ENCODE measurements at regions not wholly inside any gene's neighbourhood (a gene's known extent, or its start where the extent isn't known, plus 50 kb on each side); places are given as distances from the start of the nearest gene placed in this dataset.
"Not testable (repeated sequence)": the region's sequence is repeated elsewhere in the genome, so short reads cannot be mapped to it uniquely, and the experiment has no call there.

- Histone ChIP-seq H3K36me3 (ENCODE audit: control insufficient read depth, insufficient read depth, low read length) (no peaks in the 10 kb centered on the region), H3K27me3 (ENCODE audit: control insufficient read depth, insufficient read depth, low read length) (no peaks in the 10 kb centered on the region), H3K4me1 (ENCODE audit: control insufficient read depth, insufficient read depth, low read length) (no peaks in the 10 kb centered on the region), H3K4me3 (ENCODE audit: low read length) (no peak overlapping the region), H3K9me3 (ENCODE audit: control insufficient read depth, low read depth, low read length) (no peaks in the 10 kb centered on the region), H3K27ac (ENCODE audit: low read length) (no peak overlapping the region)
- no peak for DNase-seq
- WGBS (ENCODE audit: insufficient coverage, low lambda C conversion rate) = no CpG with 5 or more reads among the region's 7 CpGs
Measured at GRCh38 chr3:11712646-11713045, 68.9 kb upstream of the VGLL4 start.

- Histone ChIP-seq H3K27ac (ENCODE audit: low read length) (no peak overlapping the region), H3K4me3 (ENCODE audit: low read length) (no peak overlapping the region), H3K4me1 (ENCODE audit: control insufficient read depth, insufficient read depth, low read length) (no peaks in the 10 kb centered on the region), H3K9me3 (ENCODE audit: control insufficient read depth, low read depth, low read length) (no peaks in the 10 kb centered on the region), H3K27me3 (ENCODE audit: control insufficient read depth, insufficient read depth, low read length) (no peaks in the 10 kb centered on the region), H3K36me3 (ENCODE audit: control insufficient read depth, insufficient read depth, low read length) (no peaks in the 10 kb centered on the region)
- 59% methylated on average over 3 of the region's 5 CpGs for WGBS (ENCODE audit: insufficient coverage, low lambda C conversion rate)
- no peak for DNase-seq
Measured at GRCh38 chr3:11711876-11712275, 68.2 kb upstream of the VGLL4 start.

GRCh38 chr3:11709782-11710181 lies 66.1 kb upstream of the VGLL4 start:
- no peak overlapping the region for H3K27ac ChIP-seq (ENCODE audit: low read length)
- peaks cover 3% of the 10 kb centered on the region for H3K9me3 ChIP-seq (ENCODE audit: control insufficient read depth, low read depth, low read length)
- H3K4me1 ChIP-seq (ENCODE audit: control insufficient read depth, insufficient read depth, low read length) = no peaks in the 10 kb centered on the region
- no peak overlapping the region for H3K4me3 ChIP-seq (ENCODE audit: low read length)
- no peak for DNase-seq
- 100% methylated on average over 1 of the region's 3 CpGs for WGBS (ENCODE audit: insufficient coverage, low lambda C conversion rate)
- H3K27me3 ChIP-seq (ENCODE audit: control insufficient read depth, insufficient read depth, low read length) = no peaks in the 10 kb centered on the region
- H3K36me3 ChIP-seq (ENCODE audit: control insufficient read depth, insufficient read depth, low read length) = no peaks in the 10 kb centered on the region

- not testable (repeated sequence) for DNase-seq; H3K36me3 ChIP-seq (ENCODE audit: control insufficient read depth, insufficient read depth, low read length); H3K4me3 ChIP-seq (ENCODE audit: low read length); H3K27ac ChIP-seq (ENCODE audit: low read length); H3K27me3 ChIP-seq (ENCODE audit: control insufficient read depth, insufficient read depth, low read length); H3K9me3 ChIP-seq (ENCODE audit: control insufficient read depth, low read depth, low read length); H3K4me1 ChIP-seq (ENCODE audit: control insufficient read depth, insufficient read depth, low read length)
- WGBS (ENCODE audit: insufficient coverage, low lambda C conversion rate) = no CpG with 5 or more reads among the region's 2 CpGs
Measured at GRCh38 chr3:11707084-11707483, 63.4 kb upstream of the VGLL4 start.

- Histone ChIP-seq H3K27ac (ENCODE audit: low read length) (no peak overlapping the region), H3K36me3 (ENCODE audit: control insufficient read depth, insufficient read depth, low read length) (no peaks in the 10 kb centered on the region), H3K9me3 (ENCODE audit: control insufficient read depth, low read depth, low read length) (peaks cover 3% of the 10 kb centered on the region), H3K4me3 (ENCODE audit: low read length) (no peak overlapping the region), H3K27me3 (ENCODE audit: control insufficient read depth, insufficient read depth, low read length) (no peaks in the 10 kb centered on the region), H3K4me1 (ENCODE audit: control insufficient read depth, insufficient read depth, low read length) (no peaks in the 10 kb centered on the region)
- no peak for DNase-seq
- WGBS (ENCODE audit: insufficient coverage, low lambda C conversion rate) = no CpG with 5 or more reads among the region's 5 CpGs
Measured at GRCh38 chr3:11706604-11707003, 62.9 kb upstream of the VGLL4 start.

- DNase-seq = no peak
Measured at GRCh38 chr3:11705049-11705448, 61.3 kb upstream of the VGLL4 start.

GRCh38 chr3:11703146-11703545 lies 59.4 kb upstream of the VGLL4 start:
- H3K27ac ChIP-seq (ENCODE audit: low read length) = no peak overlapping the region
- WGBS (ENCODE audit: insufficient coverage, low lambda C conversion rate) = 100% methylated on average over 2 of the region's 4 CpGs

More at GRCh38 chr3:11705049-11705448, 61.3 kb upstream of the VGLL4 start:
- no peak overlapping the region for H3K27ac ChIP-seq (ENCODE audit: low read length)
- H3K36me3 ChIP-seq (ENCODE audit: control insufficient read depth, insufficient read depth, low read length) = peaks cover 7% of the 10 kb centered on the region
- no CpG with 5 or more reads among the region's 27 CpGs for WGBS (ENCODE audit: insufficient coverage, low lambda C conversion rate)
- H3K4me3 ChIP-seq (ENCODE audit: low read length) = no peak overlapping the region
- H3K4me1 ChIP-seq (ENCODE audit: control insufficient read depth, insufficient read depth, low read length) = no peaks in the 10 kb centered on the region
- peaks cover 3% of the 10 kb centered on the region for H3K9me3 ChIP-seq (ENCODE audit: control insufficient read depth, low read depth, low read length)
- H3K27me3 ChIP-seq (ENCODE audit: control insufficient read depth, insufficient read depth, low read length) = no peaks in the 10 kb centered on the region

GRCh38 chr3:11699083-11699427 lies 55.3 kb upstream of the VGLL4 start:
- Histone ChIP-seq H3K4me3 (ENCODE audit: low read length) (no peak overlapping the region), H3K36me3 (ENCODE audit: control insufficient read depth, insufficient read depth, low read length) (peaks cover 26% of the 10 kb centered on the region), H3K27ac (ENCODE audit: low read length) (no peak overlapping the region), H3K4me1 (ENCODE audit: control insufficient read depth, insufficient read depth, low read length) (no peaks in the 10 kb centered on the region), H3K9me3 (ENCODE audit: control insufficient read depth, low read depth, low read length) (no peaks in the 10 kb centered on the region), H3K27me3 (ENCODE audit: control insufficient read depth, insufficient read depth, low read length) (no peaks in the 10 kb centered on the region)
- DNase-seq = no peak
- 100% methylated on average over 2 of the region's 2 CpGs for WGBS (ENCODE audit: insufficient coverage, low lambda C conversion rate)

More at GRCh38 chr3:11703146-11703545, 59.4 kb upstream of the VGLL4 start:
- H3K4me3 ChIP-seq (ENCODE audit: low read length) = no peak overlapping the region
- no peaks in the 10 kb centered on the region for H3K27me3 ChIP-seq (ENCODE audit: control insufficient read depth, insufficient read depth, low read length)
- peaks cover 3% of the 10 kb centered on the region for H3K9me3 ChIP-seq (ENCODE audit: control insufficient read depth, low read depth, low read length)
- H3K4me1 ChIP-seq (ENCODE audit: control insufficient read depth, insufficient read depth, low read length) = no peaks in the 10 kb centered on the region
- H3K36me3 ChIP-seq (ENCODE audit: control insufficient read depth, insufficient read depth, low read length) = peaks cover 19% of the 10 kb centered on the region
- DNase-seq = no peak

- Histone ChIP-seq H3K36me3 (ENCODE audit: control insufficient read depth, insufficient read depth, low read length) (peaks cover 27% of the 10 kb centered on the region), H3K4me3 (ENCODE audit: low read length) (no peak overlapping the region), H3K4me1 (ENCODE audit: control insufficient read depth, insufficient read depth, low read length) (no peaks in the 10 kb centered on the region), H3K9me3 (ENCODE audit: control insufficient read depth, low read depth, low read length) (no peaks in the 10 kb centered on the region), H3K27me3 (ENCODE audit: control insufficient read depth, insufficient read depth, low read length) (no peaks in the 10 kb centered on the region), H3K27ac (ENCODE audit: low read length) (no peak overlapping the region)
- WGBS (ENCODE audit: insufficient coverage, low lambda C conversion rate) = 100% methylated on average over 1 of the region's 7 CpGs
- DNase-seq = no peak
Measured at GRCh38 chr3:11698326-11699082, 54.8 kb upstream of the VGLL4 start.

- no peaks in the 10 kb centered on the region for H3K27me3 ChIP-seq (ENCODE audit: control insufficient read depth, insufficient read depth, low read length)
- no peak overlapping the region for H3K27ac ChIP-seq (ENCODE audit: low read length)
- H3K36me3 ChIP-seq (ENCODE audit: control insufficient read depth, insufficient read depth, low read length) = peaks cover 31% of the 10 kb centered on the region
- no peak overlapping the region for H3K4me3 ChIP-seq (ENCODE audit: low read length)
- H3K4me1 ChIP-seq (ENCODE audit: control insufficient read depth, insufficient read depth, low read length) = no peaks in the 10 kb centered on the region
- DNase-seq = no peak
- WGBS (ENCODE audit: insufficient coverage, low lambda C conversion rate) = 100% methylated on average over 1 of the region's 2 CpGs
- H3K9me3 ChIP-seq (ENCODE audit: control insufficient read depth, low read depth, low read length) = no peaks in the 10 kb centered on the region
Measured at GRCh38 chr3:11697701-11698100, 54.0 kb upstream of the VGLL4 start.

- H3K36me3 ChIP-seq (ENCODE audit: control insufficient read depth, insufficient read depth, low read length) = peaks cover 32% of the 10 kb centered on the region
- no CpG with 5 or more reads among the region's 2 CpGs for WGBS (ENCODE audit: insufficient coverage, low lambda C conversion rate)
- H3K27me3 ChIP-seq (ENCODE audit: control insufficient read depth, insufficient read depth, low read length) = no peaks in the 10 kb centered on the region
- no peak overlapping the region for H3K27ac ChIP-seq (ENCODE audit: low read length)
- H3K9me3 ChIP-seq (ENCODE audit: control insufficient read depth, low read depth, low read length) = no peaks in the 10 kb centered on the region
- H3K4me1 ChIP-seq (ENCODE audit: control insufficient read depth, insufficient read depth, low read length) = no peaks in the 10 kb centered on the region
- no peak for DNase-seq
- no peak overlapping the region for H3K4me3 ChIP-seq (ENCODE audit: low read length)
Measured at GRCh38 chr3:11696054-11696453, 52.3 kb upstream of the VGLL4 start.
